Neural progenitor cell (in vitro differentiated cells): ENCODE measurements at regions not wholly inside any gene's neighbourhood (a gene's known extent, or its start where the extent isn't known, plus 50 kb on each side); places are given as distances from the start of the nearest gene placed in this dataset.

Experiments used
- EZH2 ChIP-seq: fragments of 200-600 bp; sonication (generic); IDR thresholded peaks from 2 replicates; pipeline ENCODE4 v1.6.1; 2017; ENCODE audit warnings: antibody characterized with exemption, mild to moderate bottlenecking, moderate library complexity
- TF ChIP-seq, protein P1 (sequence below): fragments of 200-600 bp; sonication (generic); IDR thresholded peaks from 2 replicates; pipeline ENCODE4 v1.5.1; 2017; ENCODE audit warnings: antibody characterized with exemption, mild to moderate bottlenecking

DNA sequence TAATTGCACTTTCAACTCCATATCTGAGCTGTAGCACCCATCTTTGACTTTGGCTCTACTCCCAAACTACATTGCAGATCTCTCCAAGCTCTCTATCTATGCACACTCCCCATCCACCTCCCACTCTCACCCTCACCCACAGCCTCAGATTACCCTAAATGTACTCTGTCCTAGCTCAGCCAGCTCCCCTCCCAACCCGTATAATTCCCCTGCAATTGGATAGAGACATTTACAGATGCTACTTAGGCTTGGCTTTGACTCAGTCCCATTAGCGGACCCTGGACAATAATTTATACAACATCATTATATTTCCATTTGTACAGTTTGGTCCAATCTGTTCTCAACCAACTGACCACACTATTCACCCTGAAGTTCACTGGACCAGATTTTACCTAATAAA, 338.9 kb upstream of the ANO3 start:
- TF ChIP-seq, protein P1, sequence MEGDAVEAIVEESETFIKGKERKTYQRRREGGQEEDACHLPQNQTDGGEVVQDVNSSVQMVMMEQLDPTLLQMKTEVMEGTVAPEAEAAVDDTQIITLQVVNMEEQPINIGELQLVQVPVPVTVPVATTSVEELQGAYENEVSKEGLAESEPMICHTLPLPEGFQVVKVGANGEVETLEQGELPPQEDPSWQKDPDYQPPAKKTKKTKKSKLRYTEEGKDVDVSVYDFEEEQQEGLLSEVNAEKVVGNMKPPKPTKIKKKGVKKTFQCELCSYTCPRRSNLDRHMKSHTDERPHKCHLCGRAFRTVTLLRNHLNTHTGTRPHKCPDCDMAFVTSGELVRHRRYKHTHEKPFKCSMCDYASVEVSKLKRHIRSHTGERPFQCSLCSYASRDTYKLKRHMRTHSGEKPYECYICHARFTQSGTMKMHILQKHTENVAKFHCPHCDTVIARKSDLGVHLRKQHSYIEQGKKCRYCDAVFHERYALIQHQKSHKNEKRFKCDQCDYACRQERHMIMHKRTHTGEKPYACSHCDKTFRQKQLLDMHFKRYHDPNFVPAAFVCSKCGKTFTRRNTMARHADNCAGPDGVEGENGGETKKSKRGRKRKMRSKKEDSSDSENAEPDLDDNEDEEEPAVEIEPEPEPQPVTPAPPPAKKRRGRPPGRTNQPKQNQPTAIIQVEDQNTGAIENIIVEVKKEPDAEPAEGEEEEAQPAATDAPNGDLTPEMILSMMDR = no peak
- TF ChIP-seq EZH2 = no peak
